ENCODE measurements at regions not wholly inside any gene's neighbourhood (a gene's known extent, or its start where the extent isn't known, plus 50 kb on each side); places are given as distances from the start of the nearest gene placed in this dataset.

GRCh38 chr16:73798471-73798870 is 498.1 kb upstream of the PSMD7 start:
- H3K4me2 ChIP-seq (ENCODE audit: low read length): no peak overlapping the region
- no peaks in the 10 kb centered on the region for H3K4me1 ChIP-seq
- no peaks in the 10 kb centered on the region for H3K36me3 ChIP-seq (ENCODE audit: control insufficient read depth, insufficient read depth, low read length)
- no peak overlapping the region for H2AFZ ChIP-seq
- no peaks in the 10 kb centered on the region for H3K9me3 ChIP-seq (ENCODE audit: control insufficient read depth, low read length)
- no peak overlapping the region for H3K27ac ChIP-seq
- no peaks in the 10 kb centered on the region for H3K27me3 ChIP-seq (ENCODE audit: control insufficient read depth, insufficient read depth, low read length)
- no peak overlapping the region for H3K9ac ChIP-seq
- TF ChIP-seq CTCF (IDR thresholded peaks at IDR 0.05): no peak
- no peaks in the 10 kb centered on the region for H3K79me2 ChIP-seq
- H3K4me3 ChIP-seq (ENCODE audit: low read depth, low read length): no peak overlapping the region

GRCh38 chr16:73797115-73797514 is 499.5 kb upstream of the PSMD7 start:
- Histone ChIP-seq H3K27me3 (ENCODE audit: control insufficient read depth, insufficient read depth, low read length) (no peaks in the 10 kb centered on the region), H3K4me2 (ENCODE audit: low read length) (no peak overlapping the region), H2AFZ (no peak overlapping the region), H3K4me1 (no peaks in the 10 kb centered on the region), H3K4me3 (ENCODE audit: low read depth, low read length) (no peak overlapping the region), H3K79me2 (no peaks in the 10 kb centered on the region), H3K9me3 (ENCODE audit: control insufficient read depth, low read length) (no peaks in the 10 kb centered on the region), H3K27ac (no peak overlapping the region), H3K9ac (no peak overlapping the region), H3K36me3 (ENCODE audit: control insufficient read depth, insufficient read depth, low read length) (no peaks in the 10 kb centered on the region)
- TF ChIP-seq CTCF (IDR thresholded peaks at IDR 0.05): no peak

GRCh38 chr16:73796241-73796640 is 500.4 kb upstream of the PSMD7 start:
- Histone ChIP-seq H3K36me3 (ENCODE audit: control insufficient read depth, insufficient read depth, low read length) (no peaks in the 10 kb centered on the region), H3K79me2 (no peaks in the 10 kb centered on the region), H2AFZ (no peak overlapping the region), H3K4me2 (ENCODE audit: low read length) (no peak overlapping the region), H3K9me3 (ENCODE audit: control insufficient read depth, low read length) (no peaks in the 10 kb centered on the region), H3K9ac (no peak overlapping the region), H3K27ac (no peak overlapping the region), H3K4me3 (ENCODE audit: low read depth, low read length) (no peak overlapping the region), H3K27me3 (ENCODE audit: control insufficient read depth, insufficient read depth, low read length) (no peaks in the 10 kb centered on the region), H3K4me1 (no peaks in the 10 kb centered on the region)
- TF ChIP-seq CTCF (IDR thresholded peaks at IDR 0.05): no peak

- no peak overlapping the region for H3K27ac ChIP-seq
- TF ChIP-seq CTCF (IDR thresholded peaks at IDR 0.05): no peak
These were observed 501.6 kb upstream of the PSMD7 start for GRCh38 chr16:73794994-73795393.

GRCh38 chr16:73793871-73794437 is 502.7 kb upstream of the PSMD7 start:
- Histone ChIP-seq H3K4me3 (ENCODE audit: low read depth, low read length) (no peak overlapping the region), H3K4me1 (no peaks in the 10 kb centered on the region), H2AFZ (no peak overlapping the region), H3K27ac (no peak overlapping the region), H3K4me2 (ENCODE audit: low read length) (no peak overlapping the region), H3K36me3 (ENCODE audit: control insufficient read depth, insufficient read depth, low read length) (no peaks in the 10 kb centered on the region), H3K9ac (no peak overlapping the region), H3K9me3 (ENCODE audit: control insufficient read depth, low read length) (no peaks in the 10 kb centered on the region), H3K27me3 (ENCODE audit: control insufficient read depth, insufficient read depth, low read length) (no peaks in the 10 kb centered on the region), H3K79me2 (no peaks in the 10 kb centered on the region)
- no peak for TF ChIP-seq CTCF (IDR thresholded peaks at IDR 0.05)

More at GRCh38 chr16:73794994-73795393, 501.6 kb upstream of the PSMD7 start:
- no peaks in the 10 kb centered on the region for H3K36me3 ChIP-seq (ENCODE audit: control insufficient read depth, insufficient read depth, low read length)
- H2AFZ ChIP-seq: no peak overlapping the region
- no peaks in the 10 kb centered on the region for H3K9me3 ChIP-seq (ENCODE audit: control insufficient read depth, low read length)
- H3K9ac ChIP-seq: no peak overlapping the region
- H3K4me1 ChIP-seq: no peaks in the 10 kb centered on the region
- H3K27me3 ChIP-seq (ENCODE audit: control insufficient read depth, insufficient read depth, low read length): no peaks in the 10 kb centered on the region
- H3K4me2 ChIP-seq (ENCODE audit: low read length): no peak overlapping the region
- no peaks in the 10 kb centered on the region for H3K79me2 ChIP-seq
- no peak overlapping the region for H3K4me3 ChIP-seq (ENCODE audit: low read depth, low read length)
